ENCODE measurements at regions not wholly inside any gene's neighbourhood (a gene's known extent, or its start where the extent isn't known, plus 50 kb on each side); places are given as distances from the start of the nearest gene placed in this dataset.

GRCh38 chr4:75195111-75195510 lies 262.2 kb downstream of the PARM1 start:
- no peak for TF ChIP-seq CTCF (IDR thresholded peaks at IDR 0.05)
- TF ChIP-seq POLR2A (IDR thresholded peaks at IDR 0.05): no peak

Data from lower leg skin (tissue), 3 donors.